ENCODE measurements at regions not wholly inside any gene's neighbourhood (a gene's known extent, or its start where the extent isn't known, plus 50 kb on each side); places are given as distances from the start of the nearest gene placed in this dataset.

- H3K4me1 ChIP-seq (ENCODE audit: insufficient read depth, low read length): no peaks in the 10 kb centered on the region
- ChIA-PET POLR2A (ENCODE audit: unreplicated experiment) (no interaction called here), CTCF (no interaction called here)
- ATAC-seq (no peak), DNase-seq (no peak)
- H3K27ac ChIP-seq (ENCODE audit: low read length): no peak overlapping the region
- H3K79me2 ChIP-seq (ENCODE audit: low read length): no peaks in the 10 kb centered on the region
- H3K36me3 ChIP-seq (ENCODE audit: low read depth, low read length): no peaks in the 10 kb centered on the region
- intact Hi-C loops (cut with micrococcal nuclease): no loop called here
- no peaks in the 10 kb centered on the region for H3F3A ChIP-seq (ENCODE audit: low read length, unreplicated experiment)
- H3K27me3 ChIP-seq (ENCODE audit: low read length): no peaks in the 10 kb centered on the region
- H3K4me2 ChIP-seq (ENCODE audit: low read length): no peak overlapping the region
- no peaks in the 10 kb centered on the region for H4K20me1 ChIP-seq (ENCODE audit: low read length)
- BruUV-seq (replicated peaks): no TSS peak
- H3K9me2 ChIP-seq (replicated peaks; ENCODE audit: low read length): no peaks in the 10 kb centered on the region
- H2AFZ ChIP-seq (ENCODE audit: low read length): no peak overlapping the region
- H3K4me3 ChIP-seq (ENCODE audit: low read length): no peak overlapping the region
- no peaks in the 10 kb centered on the region for H3K9me3 ChIP-seq (ENCODE audit: low read length)
- TF ChIP-seq CTCF (conservative IDR thresholded peaks at IDR 0.05; ENCODE audit: low read depth, low read length) (no peak), EZH2phosphoT487 (IDR thresholded peaks at IDR 0.05; ENCODE audit: borderline replicate concordance, low read length) (no peak), EZH2 (IDR thresholded peaks at IDR 0.05; ENCODE audit: low read length, unreplicated experiment) (no peak)
- H3K9ac ChIP-seq (ENCODE audit: low read length): no peak overlapping the region
Measured at GRCh38 chrX:9273744-9274143, 191.1 kb upstream of the TBL1X start.

GRCh38 chrX:9278475-9279233 is 186.2 kb upstream of the TBL1X start:
- no TSS peak for BruUV-seq (replicated peaks)
- no peak for TF ChIP-seq EZH2 (IDR thresholded peaks at IDR 0.05; ENCODE audit: low read length, unreplicated experiment)
- no peak for TF ChIP-seq EZH2phosphoT487 (IDR thresholded peaks at IDR 0.05; ENCODE audit: borderline replicate concordance, low read length)
- TF ChIP-seq CTCF (conservative IDR thresholded peaks at IDR 0.05; ENCODE audit: low read depth, low read length): no peak
- Histone ChIP-seq H3K4me3 (ENCODE audit: low read length) (no peak overlapping the region), H3K9ac (ENCODE audit: low read length) (no peak overlapping the region), H2AFZ (ENCODE audit: low read length) (no peak overlapping the region), H4K20me1 (ENCODE audit: low read length) (no peaks in the 10 kb centered on the region), H3K4me2 (ENCODE audit: low read length) (no peak overlapping the region), H3K27ac (ENCODE audit: low read length) (no peak overlapping the region), H3K27me3 (ENCODE audit: low read length) (no peaks in the 10 kb centered on the region), H3K9me3 (ENCODE audit: low read length) (no peaks in the 10 kb centered on the region), H3K9me2 (replicated peaks; ENCODE audit: low read length) (no peaks in the 10 kb centered on the region), H3F3A (ENCODE audit: low read length, unreplicated experiment) (no peaks in the 10 kb centered on the region), H3K36me3 (ENCODE audit: low read depth, low read length) (no peaks in the 10 kb centered on the region), H3K4me1 (ENCODE audit: insufficient read depth, low read length) (no peaks in the 10 kb centered on the region), H3K79me2 (ENCODE audit: low read length) (no peaks in the 10 kb centered on the region)
- ATAC-seq (no peak), DNase-seq (no peak)
- CTCF ChIA-PET: no interaction called here
- intact Hi-C loops (cut with micrococcal nuclease): no loop called here
- POLR2A ChIA-PET (ENCODE audit: unreplicated experiment): no interaction called here

GRCh38 chrX:9279234-9279544 is 185.7 kb upstream of the TBL1X start:
- Histone ChIP-seq H2AFZ (ENCODE audit: low read length) (no peak overlapping the region), H3K36me3 (ENCODE audit: low read depth, low read length) (no peaks in the 10 kb centered on the region), H3K9me3 (ENCODE audit: low read length) (no peaks in the 10 kb centered on the region), H3K27me3 (ENCODE audit: low read length) (no peaks in the 10 kb centered on the region), H3K4me2 (ENCODE audit: low read length) (no peak overlapping the region), H3K4me3 (ENCODE audit: low read length) (no peak overlapping the region), H3K9me2 (replicated peaks; ENCODE audit: low read length) (no peaks in the 10 kb centered on the region), H3K4me1 (ENCODE audit: insufficient read depth, low read length) (no peaks in the 10 kb centered on the region), H3F3A (ENCODE audit: low read length, unreplicated experiment) (no peaks in the 10 kb centered on the region), H4K20me1 (ENCODE audit: low read length) (no peaks in the 10 kb centered on the region), H3K27ac (ENCODE audit: low read length) (no peak overlapping the region), H3K79me2 (ENCODE audit: low read length) (no peaks in the 10 kb centered on the region), H3K9ac (ENCODE audit: low read length) (no peak overlapping the region)
- ATAC-seq (no peak), DNase-seq (no peak)
- CTCF ChIA-PET: no interaction called here
- BruUV-seq (replicated peaks): no TSS peak
- intact Hi-C loops (cut with micrococcal nuclease): no loop called here
- POLR2A ChIA-PET (ENCODE audit: unreplicated experiment): no interaction called here
- TF ChIP-seq EZH2phosphoT487 (IDR thresholded peaks at IDR 0.05; ENCODE audit: borderline replicate concordance, low read length) (no peak), CTCF (conservative IDR thresholded peaks at IDR 0.05; ENCODE audit: low read depth, low read length) (no peak), EZH2 (IDR thresholded peaks at IDR 0.05; ENCODE audit: low read length, unreplicated experiment) (no peak)

Data from PC-3 (cell line).